WTC11 (cell line): ENCODE measurements at regions not wholly inside any gene's neighbourhood (a gene's known extent, or its start where the extent isn't known, plus 50 kb on each side); places are given as distances from the start of the nearest gene placed in this dataset.

Experiments used
- ATF1 ChIP-seq: sonication (generic); formaldehyde crosslinking; IDR thresholded peaks from 2 replicates; pipeline ENCODE4 v1.8.1; 2023; ENCODE audit warnings: mild to moderate bottlenecking, moderate library complexity, missing genetic modification reagents
- ATF2 ChIP-seq: sonication (generic); formaldehyde crosslinking; IDR thresholded peaks from 2 replicates; pipeline ENCODE4 v1.8.1; 2022; ENCODE audit warnings: low read depth, missing genetic modification reagents, borderline replicate concordance
- CBFB ChIP-seq: sonication (generic); formaldehyde crosslinking; IDR thresholded peaks from 2 replicates; pipeline ENCODE4 v1.8.1; 2022; ENCODE audit warnings: mild to moderate bottlenecking, low read depth, missing genetic modification reagents
- CREM ChIP-seq: sonication (generic); formaldehyde crosslinking; IDR thresholded peaks from 2 replicates; pipeline ENCODE4 v1.8.1; 2022; ENCODE audit warnings: mild to moderate bottlenecking, missing genetic modification reagents, moderate library complexity
- CTCF ChIP-seq: fragments of 200-600 bp; IDR thresholded peaks from 2 replicates; pipeline ENCODE4 v1.8.0; 2022; ENCODE audit warnings: antibody characterized with exemption
- E2F4 ChIP-seq: sonication (generic); formaldehyde crosslinking; IDR thresholded peaks from 2 replicates; pipeline ENCODE4 v1.8.1; 2022; ENCODE audit warnings: low read depth, mild to moderate bottlenecking, moderate library complexity, missing genetic modification reagents, borderline replicate concordance
- ETV6 ChIP-seq: sonication (generic); formaldehyde crosslinking; IDR thresholded peaks from 2 replicates; pipeline ENCODE4 v1.8.1; 2022; ENCODE audit warnings: mild to moderate bottlenecking, missing genetic modification reagents
- MAX ChIP-seq: sonication (generic); formaldehyde crosslinking; IDR thresholded peaks from 2 replicates; pipeline ENCODE4 v1.8.0; 2022; ENCODE audit warnings: mild to moderate bottlenecking, missing genetic modification reagents
- MYBL2 ChIP-seq: sonication (generic); formaldehyde crosslinking; IDR thresholded peaks from 2 replicates; pipeline ENCODE4 v1.8.1; 2023; ENCODE audit warnings: mild to moderate bottlenecking, moderate library complexity, missing genetic modification reagents
- NR3C1 ChIP-seq: sonication (generic); formaldehyde crosslinking; conservative IDR thresholded peaks from 2 replicates; pipeline ENCODE4 v1.8.1; 2023; ENCODE audit warnings: low read depth, mild to moderate bottlenecking, missing genetic modification reagents
- SP1 ChIP-seq: sonication (generic); formaldehyde crosslinking; conservative IDR thresholded peaks from 2 replicates; pipeline ENCODE4 v1.8.1; 2022; ENCODE audit warnings: missing genetic modification reagents
- ZNF671 ChIP-seq: fragments of 250-450 bp; sonication (Bioruptor Pico); IDR thresholded peaks from 2 replicates; pipeline ENCODE4 v1.8.0; 2021; ENCODE audit warnings: mild to moderate bottlenecking

GRCh38 chr10:10551596-10552301 is 465.9 kb upstream of the CELF2 start:
- TF ChIP-seq MYBL2 (CRISPR knock-in tag) (no peak), ATF2 (no peak), MAX (CRISPR knock-in tag) (no peak), CBFB (CRISPR knock-in tag) (no peak), ZNF671 (CRISPR knock-in tag) (no peak), CTCF (no peak), ATF1 (CRISPR knock-in tag) (no peak), SP1 (CRISPR knock-in tag) (no peak), E2F4 (CRISPR knock-in tag) (no peak), NR3C1 (CRISPR knock-in tag) (no peak), ETV6 (CRISPR knock-in tag) (no peak), CREM (CRISPR knock-in tag) (no peak)
